22Rv1 (cell line): ENCODE measurements at regions not wholly inside any gene's neighbourhood (a gene's known extent, or its start where the extent isn't known, plus 50 kb on each side); places are given as distances from the start of the nearest gene placed in this dataset.

ENCODE experiments used
- ZFX ChIP-seq: fragments of 450-650 bp; IDR thresholded peaks from 2 replicates; pipeline ENCODE4 v1.6.1; 2017; ENCODE audit warnings: antibody characterized with exemption, borderline replicate concordance
- TF ChIP-seq, protein P1 (sequence below): fragments of 450-650 bp; IDR thresholded peaks from 2 replicates; pipeline ENCODE4 v1.5.1; 2017; ENCODE audit warnings: mild to moderate bottlenecking

DNA sequence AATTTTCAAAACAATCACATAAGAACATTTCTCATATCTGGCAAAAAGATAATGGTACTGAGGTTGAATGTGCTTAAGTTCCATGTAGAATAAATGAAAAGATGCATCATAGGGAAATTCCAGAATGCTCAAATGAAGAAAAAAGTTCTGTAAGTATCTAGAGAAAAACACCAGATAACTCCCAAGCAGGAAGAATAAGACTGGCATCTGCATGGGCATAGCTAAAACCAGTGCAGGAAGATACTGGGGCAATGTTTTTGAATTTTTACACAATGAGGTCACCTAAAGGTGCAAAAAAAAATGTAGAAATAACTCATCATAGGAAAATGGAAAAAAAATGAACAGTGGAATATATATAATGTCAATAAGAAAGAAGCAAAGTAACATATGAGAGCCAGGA lies 275.2 kb downstream of the BAMBI start:
- TF ChIP-seq, protein P1, sequence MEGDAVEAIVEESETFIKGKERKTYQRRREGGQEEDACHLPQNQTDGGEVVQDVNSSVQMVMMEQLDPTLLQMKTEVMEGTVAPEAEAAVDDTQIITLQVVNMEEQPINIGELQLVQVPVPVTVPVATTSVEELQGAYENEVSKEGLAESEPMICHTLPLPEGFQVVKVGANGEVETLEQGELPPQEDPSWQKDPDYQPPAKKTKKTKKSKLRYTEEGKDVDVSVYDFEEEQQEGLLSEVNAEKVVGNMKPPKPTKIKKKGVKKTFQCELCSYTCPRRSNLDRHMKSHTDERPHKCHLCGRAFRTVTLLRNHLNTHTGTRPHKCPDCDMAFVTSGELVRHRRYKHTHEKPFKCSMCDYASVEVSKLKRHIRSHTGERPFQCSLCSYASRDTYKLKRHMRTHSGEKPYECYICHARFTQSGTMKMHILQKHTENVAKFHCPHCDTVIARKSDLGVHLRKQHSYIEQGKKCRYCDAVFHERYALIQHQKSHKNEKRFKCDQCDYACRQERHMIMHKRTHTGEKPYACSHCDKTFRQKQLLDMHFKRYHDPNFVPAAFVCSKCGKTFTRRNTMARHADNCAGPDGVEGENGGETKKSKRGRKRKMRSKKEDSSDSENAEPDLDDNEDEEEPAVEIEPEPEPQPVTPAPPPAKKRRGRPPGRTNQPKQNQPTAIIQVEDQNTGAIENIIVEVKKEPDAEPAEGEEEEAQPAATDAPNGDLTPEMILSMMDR = no peak
- TF ChIP-seq ZFX = no peak
